ENCODE measurements at regions not wholly inside any gene's neighbourhood (a gene's known extent, or its start where the extent isn't known, plus 50 kb on each side); places are given as distances from the start of the nearest gene placed in this dataset.

- TF ChIP-seq POLR2A (IDR thresholded peaks at IDR 0.05): no peak
- TF ChIP-seq, protein P1, sequence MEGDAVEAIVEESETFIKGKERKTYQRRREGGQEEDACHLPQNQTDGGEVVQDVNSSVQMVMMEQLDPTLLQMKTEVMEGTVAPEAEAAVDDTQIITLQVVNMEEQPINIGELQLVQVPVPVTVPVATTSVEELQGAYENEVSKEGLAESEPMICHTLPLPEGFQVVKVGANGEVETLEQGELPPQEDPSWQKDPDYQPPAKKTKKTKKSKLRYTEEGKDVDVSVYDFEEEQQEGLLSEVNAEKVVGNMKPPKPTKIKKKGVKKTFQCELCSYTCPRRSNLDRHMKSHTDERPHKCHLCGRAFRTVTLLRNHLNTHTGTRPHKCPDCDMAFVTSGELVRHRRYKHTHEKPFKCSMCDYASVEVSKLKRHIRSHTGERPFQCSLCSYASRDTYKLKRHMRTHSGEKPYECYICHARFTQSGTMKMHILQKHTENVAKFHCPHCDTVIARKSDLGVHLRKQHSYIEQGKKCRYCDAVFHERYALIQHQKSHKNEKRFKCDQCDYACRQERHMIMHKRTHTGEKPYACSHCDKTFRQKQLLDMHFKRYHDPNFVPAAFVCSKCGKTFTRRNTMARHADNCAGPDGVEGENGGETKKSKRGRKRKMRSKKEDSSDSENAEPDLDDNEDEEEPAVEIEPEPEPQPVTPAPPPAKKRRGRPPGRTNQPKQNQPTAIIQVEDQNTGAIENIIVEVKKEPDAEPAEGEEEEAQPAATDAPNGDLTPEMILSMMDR (IDR thresholded peaks at IDR 0.05): no peak
These were observed 326.1 kb upstream of the EMCN start for GRCh38 chr4:100843910-100844309.
